ENCODE measurements at regions not wholly inside any gene's neighbourhood (a gene's known extent, or its start where the extent isn't known, plus 50 kb on each side); places are given as distances from the start of the nearest gene placed in this dataset.

GRCh38 chr22:48185071-48186055 lies 1422.9 kb downstream of the TBC1D22A start:
- Histone ChIP-seq H3K36me3 (replicated peaks in 1 of 2; ENCODE audit: control insufficient read depth in 1 of 2, insufficient read depth in 2 of 2, low read length in 2 of 2) (no peaks in the 10 kb centered on the region), H3K4me3 (replicated peaks in 1 of 3; ENCODE audit: insufficient read depth in 1 of 3, low read depth in 2 of 3, low read length in 3 of 3) (no peak overlapping the region), H3K4me1 (ENCODE audit: insufficient read depth, low read length) (no peaks in the 10 kb centered on the region), H3K4me2 (ENCODE audit: low read depth, low read length) (no peak overlapping the region), H3K27me3 (ENCODE audit: control insufficient read depth in 1 of 2, insufficient read depth in 2 of 2, low read length in 2 of 2) (peaks cover 6 to 8% of the 10 kb centered on the region in 2 experiments; a peak in 4 of 5 replicates), H3K9ac (ENCODE audit: insufficient read depth, low read depth, low read length) (no peak overlapping the region), H3K27ac (ENCODE audit: extremely low read length, insufficient read depth, low read length) (no peak overlapping the region), H3K79me2 (ENCODE audit: insufficient read depth, low read length) (no peaks in the 10 kb centered on the region), H4K20me1 (ENCODE audit: insufficient read depth, low read length) (no peaks in the 10 kb centered on the region), H2AFZ (ENCODE audit: low read length) (no peak overlapping the region), H3K9me3 (ENCODE audit: low read length) (no peaks in the 10 kb centered on the region)
- POLR2A ChIA-PET = no interaction called here
- DNase-seq (ENCODE audit: low spot score) (no peak), FAIRE-seq (no peak), ATAC-seq (no peak)
- no peak for TF ChIP-seq ZNF33A (CRISPR knock-in tag; IDR thresholded peaks at IDR 0.05; ENCODE audit: borderline replicate concordance)
- TF ChIP-seq ZNF326 (CRISPR knock-in tag; IDR thresholded peaks at IDR 0.05; ENCODE audit: borderline replicate concordance) = no peak
- no peak for TF ChIP-seq PAF1 (CRISPR knock-in tag; IDR thresholded peaks at IDR 0.05)
- no peak for TF ChIP-seq GATA4 (IDR thresholded peaks at IDR 0.05; ENCODE audit: borderline replicate concordance, low read depth)
- TF ChIP-seq SP1 (IDR thresholded peaks at IDR 0.05) = no peak
- no peak for TF ChIP-seq SP1 (CRISPR knock-in tag; IDR thresholded peaks at IDR 0.05)
- no peak for TF ChIP-seq HIC2 (CRISPR knock-in tag; IDR thresholded peaks at IDR 0.05; ENCODE audit: low read depth)
- no peak for TF ChIP-seq SMARCC2 (IDR thresholded peaks at IDR 0.05)
- no peak for TF ChIP-seq NFKBIZ (CRISPR knock-in tag; IDR thresholded peaks at IDR 0.05)
- no peak for TF ChIP-seq PAWR (CRISPR knock-in tag; IDR thresholded peaks at IDR 0.05; ENCODE audit: borderline replicate concordance)
- no peak for TF ChIP-seq MEF2D (CRISPR knock-in tag; IDR thresholded peaks at IDR 0.05)
- TF ChIP-seq AHDC1 (CRISPR knock-in tag; IDR thresholded peaks at IDR 0.05; ENCODE audit: borderline replicate concordance) = no peak
- TF ChIP-seq ARNT (IDR thresholded peaks at IDR 0.05) = no peak
- TF ChIP-seq ZNF598 (CRISPR knock-in tag; IDR thresholded peaks at IDR 0.05; ENCODE audit: borderline replicate concordance) = no peak
- no peak for TF ChIP-seq ZNF546 (CRISPR knock-in tag; conservative IDR thresholded peaks at IDR 0.05)
- in situ Hi-C loops (cut with HindIII; ENCODE audit: extremely low pct_ligation_motif_present, low pct_unique_long_range_greater_than_20kb) = no loop called here
- no TSS peak for BruUV-seq (replicated peaks)
- WGBS (ENCODE audit: low lambda C conversion rate) = 38% methylated on average over 15 of the region's 20 CpGs
- CTCF ChIA-PET (ENCODE audit: low intra/inter-chr PET ratio, low total read pairs) = no interaction called here
- intact Hi-C loops (cut with micrococcal nuclease; ENCODE audit: unreplicated experiment) = no loop called here

Data from HepG2 (cell line).